CD4-positive, alpha-beta T cell (primary cell): ENCODE measurements at regions not wholly inside any gene's neighbourhood (a gene's known extent, or its start where the extent isn't known, plus 50 kb on each side); places are given as distances from the start of the nearest gene placed in this dataset.
A peak's percentile ranks its signal among the peaks of the same experiment; 100 is the strongest.

ENCODE experiments used
- ATAC-seq: fragments of 200-7000 bp; cut with Tn5 transposase; one replicate; pipeline ENCODE4 v1.10.0; 2022; ENCODE audit warnings: mild to moderate bottlenecking; ENCODE audit not compliant: poor library complexity
- CTCF ChIA-PET: fragments of 350-600 bp; sonication (Branson Sonifier 250); formaldehyde crosslinking; loops from one replicate; lab custom pipeline; 2021; ENCODE audit warnings: antibody characterized with exemption, inconsistent platforms; lab: Charles Lee
- POLR2A ChIA-PET: fragments of 350-600 bp; sonication (Branson Sonifier 250); formaldehyde crosslinking; loops from one replicate; lab custom pipeline; 2021; ENCODE audit warnings: antibody characterized with exemption, inconsistent platforms; lab: Charles Lee
- DNase-seq, 14 experiments: peaks; one replicate each; pipeline ENCODE4 v3.0.0-alpha.2; 2013 to 2020; ENCODE audit warnings: mixed read lengths in 2 of 14
- H3K27ac ChIP-seq, 2 donors: one replicate each; pipeline versions ENCODE4 v1.5.1 to v1.7.0; 2013; ENCODE audit warnings: low read length in 2 of 2, low read depth in 1 of 2, mild to moderate bottlenecking in 1 of 2
- H3K27me3 ChIP-seq, 2 experiments: 1 replicate in 1 of 2; 2 replicates in 1 of 2; pipeline versions ENCODE4 v1.6.1 to v1.7.0; 2013; ENCODE audit warnings: low read length in 2 of 2, control low read depth in 1 of 2, mild to moderate bottlenecking in 1 of 2, moderate library complexity in 1 of 2; ENCODE audit not compliant: insufficient read depth in 2 of 2, control insufficient read depth in 1 of 2
- H3K36me3 ChIP-seq: one replicate; pipeline ENCODE4 v1.6.1; 2013; ENCODE audit warnings: low read length, control low read depth; ENCODE audit not compliant: insufficient read depth
- H3K4me1 ChIP-seq: one replicate; pipeline ENCODE4 v1.6.1; 2013; ENCODE audit warnings: low read length, control low read depth; ENCODE audit not compliant: insufficient read depth
- H3K4me3 ChIP-seq: one replicate; pipeline ENCODE4 v1.5.1; 2013; ENCODE audit warnings: mild to moderate bottlenecking, low read length, moderate library complexity
- H3K9me3 ChIP-seq, 2 experiments: 1 replicate in 1 of 2; 2 replicates in 1 of 2; pipeline versions ENCODE4 v1.6.1 to v1.7.0; 2013; ENCODE audit warnings: low read length in 2 of 2, mild to moderate bottlenecking in 2 of 2, control low read depth in 1 of 2, moderate library complexity in 1 of 2; ENCODE audit not compliant: control insufficient read depth in 1 of 2, insufficient read depth in 1 of 2
- H3K27ac Mint-ChIP-seq: one replicate; pipeline ENCODE4 v1.8.0; 2020; ENCODE audit warnings: mixed read lengths
- H3K27me3 Mint-ChIP-seq: one replicate; pipeline ENCODE4 v1.8.0; 2021; ENCODE audit warnings: mixed read lengths
- H3K36me3 Mint-ChIP-seq: one replicate; pipeline ENCODE4 v1.8.0; 2021; ENCODE audit warnings: low read depth, mixed read lengths
- H3K4me1 Mint-ChIP-seq: one replicate; pipeline ENCODE4 v1.8.0; 2021; ENCODE audit warnings: low read depth, mixed read lengths
- H3K4me3 Mint-ChIP-seq: one replicate; pipeline ENCODE4 v1.8.0; 2020; ENCODE audit warnings: mild to moderate bottlenecking, mixed read lengths
- H3K9me3 Mint-ChIP-seq: one replicate; pipeline ENCODE4 v1.8.0; 2020; ENCODE audit warnings: mixed read lengths
- CTCF ChIP-seq: fragments of 200-600 bp; IDR thresholded peaks from one replicate; pipeline ENCODE4 v1.8.0; 2022; ENCODE audit warnings: antibody characterized with exemption, mild to moderate bottlenecking
- intact Hi-C, 2 experiments: fragments of 100-400 bp; cut with DNase I in 1 of 2; cut with micrococcal nuclease in 1 of 2; formaldehyde crosslinking; loops; one replicate each; pipeline versions ENCODE4 v1.15.1 to v1.9.0; 2023 to 2025; cut with DNase I, micrococcal nuclease

GRCh38 chr4:10186228-10187214 is 69.9 kb upstream of the WDR1 start:
- H3K9me3 ChIP-seq = no peaks in the 10 kb centered on the region
- no peak for TF ChIP-seq CTCF
- H3K4me3 Mint-ChIP-seq = no peak overlapping the region
- H3K36me3 ChIP-seq = no peaks in the 10 kb centered on the region
- no peak overlapping the region for H3K27ac ChIP-seq
- no peaks in the 10 kb centered on the region for H3K9me3 Mint-ChIP-seq
- intact Hi-C loops = no loop called here
- H3K4me1 ChIP-seq = peaks cover 8% of the 10 kb centered on the region
- peak in 2 of 14 experiments; percentile 12 to 16 for DNase-seq
- no peak overlapping the region for H3K27ac Mint-ChIP-seq
- H3K27me3 Mint-ChIP-seq = no peaks in the 10 kb centered on the region
- H3K36me3 Mint-ChIP-seq = no peaks in the 10 kb centered on the region
- no peaks in the 10 kb centered on the region for H3K27me3 ChIP-seq
- no peak overlapping the region for H3K4me3 ChIP-seq
- CTCF ChIA-PET = no interaction called here
- POLR2A ChIA-PET = no interaction called here
- peaks cover 18% of the 10 kb centered on the region for H3K4me1 Mint-ChIP-seq
- ATAC-seq = no peak

- no peak for TF ChIP-seq CTCF
- ChIA-PET POLR2A (no interaction called here), CTCF (no interaction called here)
- intact Hi-C loops = no loop called here
- Mint-ChIP-seq H3K4me1 (peaks cover 26% of the 10 kb centered on the region), H3K36me3 (no peaks in the 10 kb centered on the region), H3K4me3 (no peak overlapping the region), H3K27me3 (no peaks in the 10 kb centered on the region), H3K27ac (no peak overlapping the region), H3K9me3 (no peaks in the 10 kb centered on the region)
- no peak overlapping the region for H3K27ac ChIP-seq
- no peaks in the 10 kb centered on the region for H3K36me3 ChIP-seq
- no peaks in the 10 kb centered on the region for H3K27me3 ChIP-seq
- peaks cover 13% of the 10 kb centered on the region for H3K4me1 ChIP-seq
- DNase-seq = no peak
- no peaks in the 10 kb centered on the region for H3K9me3 ChIP-seq
- ATAC-seq = no peak
- H3K4me3 ChIP-seq = no peak overlapping the region
Observed at GRCh38 chr4:10185518-10186227, 69.1 kb upstream of the WDR1 start.

- H3K4me3 ChIP-seq = no peak overlapping the region
- H3K4me3 Mint-ChIP-seq = no peak overlapping the region
- ATAC-seq (no peak), DNase-seq (no peak)
- ChIA-PET CTCF (no interaction called here), POLR2A (no interaction called here)
- H3K27me3 ChIP-seq = no peaks in the 10 kb centered on the region
- H3K27ac Mint-ChIP-seq = no peak overlapping the region
- H3K9me3 Mint-ChIP-seq = no peaks in the 10 kb centered on the region
- H3K36me3 Mint-ChIP-seq = no peaks in the 10 kb centered on the region
- H3K27me3 Mint-ChIP-seq = no peaks in the 10 kb centered on the region
- H3K36me3 ChIP-seq = no peaks in the 10 kb centered on the region
- intact Hi-C loops = no loop called here
- TF ChIP-seq CTCF = no peak
- peaks cover 26% of the 10 kb centered on the region for H3K4me1 Mint-ChIP-seq
- peaks cover 15% of the 10 kb centered on the region for H3K4me1 ChIP-seq
- no peak overlapping the region for H3K27ac ChIP-seq
- H3K9me3 ChIP-seq = no peaks in the 10 kb centered on the region
Observed at GRCh38 chr4:10184501-10184938, 67.9 kb upstream of the WDR1 start.
